ENCODE measurements at regions not wholly inside any gene's neighbourhood (a gene's known extent, or its start where the extent isn't known, plus 50 kb on each side); places are given as distances from the start of the nearest gene placed in this dataset.

- TF ChIP-seq CTCF (conservative IDR thresholded peaks at IDR 0.05 in 1 of 2, IDR thresholded peaks at IDR 0.05 in 1 of 2; ENCODE audit: low read depth in 1 of 2, low read length in 2 of 2), result no peak
- no peak for TF ChIP-seq EZH2 (IDR thresholded peaks at IDR 0.05; ENCODE audit: low read length, missing control alignments)
These were observed 388.0 kb downstream of the PLPP3 start for GRCh38 chr1:56191369-56191768.
